ENCODE measurements at regions not wholly inside any gene's neighbourhood (a gene's known extent, or its start where the extent isn't known, plus 50 kb on each side); places are given as distances from the start of the nearest gene placed in this dataset.
"Not testable (repeated sequence)": the region's sequence is repeated elsewhere in the genome, so short reads cannot be mapped to it uniquely, and the experiment has no call there.

DNA sequence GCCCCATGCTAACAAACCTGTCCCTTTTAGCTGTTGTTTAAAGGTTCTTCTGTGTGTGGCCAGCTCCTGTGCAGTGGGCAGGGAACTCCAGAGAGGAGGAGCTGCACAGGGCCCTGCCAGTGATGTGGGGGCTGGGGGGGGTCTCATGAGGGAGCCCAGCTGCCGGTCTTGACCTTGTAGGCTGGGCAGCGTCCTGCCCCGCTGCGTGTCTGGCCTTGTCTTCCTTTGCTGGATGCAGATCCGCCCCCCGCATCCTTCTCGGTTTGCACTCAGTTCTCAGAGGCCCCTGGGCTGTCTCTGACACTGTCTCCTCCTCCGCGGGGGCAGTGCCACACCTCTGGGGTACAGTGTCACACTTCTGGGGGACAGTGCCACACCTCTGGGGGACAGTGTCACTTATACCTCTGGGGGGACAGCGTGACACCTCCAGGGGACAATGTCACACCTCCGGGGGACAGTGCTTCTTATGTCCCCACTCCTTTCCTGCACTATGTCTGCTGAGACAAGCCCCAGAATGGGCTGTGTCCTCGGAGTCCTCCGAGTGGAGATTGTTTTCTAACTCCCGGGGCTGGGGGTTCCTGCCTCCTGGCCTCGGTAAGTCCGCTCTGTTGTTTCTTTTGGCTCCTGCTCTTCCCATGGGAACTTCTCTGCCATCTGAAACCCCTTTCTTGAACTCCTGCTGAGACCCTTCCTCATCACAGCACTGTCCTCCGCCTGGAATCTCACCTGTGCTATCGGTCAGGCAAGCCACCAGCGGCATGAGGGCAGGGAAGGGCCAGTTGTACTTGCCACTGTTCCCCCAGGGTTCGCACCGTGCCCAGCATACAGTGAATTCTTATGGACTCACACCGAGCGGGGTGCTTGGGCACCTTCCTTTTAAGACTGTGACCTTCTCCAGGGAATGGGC lies 788.3 kb downstream of the TBC1D22A start:
- no peak for DNase-seq

DNA sequence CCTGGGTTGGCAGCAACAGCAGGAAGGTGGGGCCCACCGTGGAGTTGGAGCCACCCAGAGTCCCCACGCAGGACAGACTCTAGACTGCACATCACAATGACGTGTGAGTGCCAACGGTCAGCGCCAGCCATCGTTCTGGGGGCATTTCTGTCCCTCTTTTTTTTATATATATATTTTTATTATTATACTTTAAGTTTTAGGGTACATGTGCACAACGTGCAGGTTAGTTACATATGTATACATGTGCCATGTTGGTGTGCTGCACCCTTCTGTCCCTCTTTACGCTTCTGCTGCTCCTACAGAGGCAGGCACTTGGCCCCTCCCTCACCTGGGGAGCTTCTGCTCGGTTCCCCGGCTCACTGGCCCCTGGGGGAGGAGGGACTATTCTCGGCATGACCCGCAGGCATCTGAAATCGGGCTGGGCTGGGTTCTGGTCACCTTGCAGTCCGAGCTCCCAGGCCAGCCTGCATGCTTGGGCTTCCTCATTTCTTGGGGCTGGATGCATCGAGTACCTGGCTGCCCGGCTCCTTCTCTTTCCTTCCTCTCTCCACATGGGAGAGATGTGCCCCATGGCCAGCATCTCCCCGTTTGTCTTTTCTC lies 787.4 kb downstream of the TBC1D22A start:
- no peak for DNase-seq

DNA sequence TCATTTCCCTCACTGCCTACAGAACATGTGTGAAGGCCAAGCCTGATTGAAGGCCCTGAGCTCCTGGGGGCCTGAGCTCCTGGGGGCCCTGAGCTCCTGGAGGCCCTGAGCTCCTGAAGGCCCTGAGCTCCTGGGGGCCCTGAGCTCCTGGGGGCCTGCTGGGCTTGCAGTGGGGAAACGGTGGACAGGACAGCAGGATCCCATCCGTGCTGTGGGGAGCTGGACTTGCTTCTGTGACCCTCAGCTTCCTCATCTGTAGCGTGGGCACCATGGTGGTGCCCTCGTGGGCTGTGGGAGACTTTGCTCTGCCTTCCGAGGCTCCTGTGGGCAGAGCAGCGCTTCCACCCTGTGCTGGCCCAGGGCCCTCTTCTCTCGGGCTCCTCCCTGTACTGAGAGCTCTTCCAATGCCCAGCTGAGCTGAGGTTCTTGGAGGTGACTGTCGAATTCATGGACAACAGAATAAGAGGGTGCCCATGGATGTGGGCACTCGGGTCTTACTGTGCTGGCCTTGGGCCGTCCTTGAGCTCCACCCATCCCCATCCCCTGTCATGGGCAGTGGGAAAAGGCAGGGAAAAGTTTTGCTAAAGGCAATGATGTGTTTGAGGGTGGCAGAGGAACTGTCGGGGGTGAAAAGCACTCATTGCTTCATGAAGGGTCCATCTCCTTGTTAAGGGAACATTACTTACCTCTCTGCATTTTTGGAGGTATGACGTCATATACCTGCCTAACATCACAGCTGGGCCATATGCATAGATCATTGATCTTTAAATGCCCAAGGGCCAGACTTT lies 786.7 kb downstream of the TBC1D22A start:
- no peak for DNase-seq

DNA sequence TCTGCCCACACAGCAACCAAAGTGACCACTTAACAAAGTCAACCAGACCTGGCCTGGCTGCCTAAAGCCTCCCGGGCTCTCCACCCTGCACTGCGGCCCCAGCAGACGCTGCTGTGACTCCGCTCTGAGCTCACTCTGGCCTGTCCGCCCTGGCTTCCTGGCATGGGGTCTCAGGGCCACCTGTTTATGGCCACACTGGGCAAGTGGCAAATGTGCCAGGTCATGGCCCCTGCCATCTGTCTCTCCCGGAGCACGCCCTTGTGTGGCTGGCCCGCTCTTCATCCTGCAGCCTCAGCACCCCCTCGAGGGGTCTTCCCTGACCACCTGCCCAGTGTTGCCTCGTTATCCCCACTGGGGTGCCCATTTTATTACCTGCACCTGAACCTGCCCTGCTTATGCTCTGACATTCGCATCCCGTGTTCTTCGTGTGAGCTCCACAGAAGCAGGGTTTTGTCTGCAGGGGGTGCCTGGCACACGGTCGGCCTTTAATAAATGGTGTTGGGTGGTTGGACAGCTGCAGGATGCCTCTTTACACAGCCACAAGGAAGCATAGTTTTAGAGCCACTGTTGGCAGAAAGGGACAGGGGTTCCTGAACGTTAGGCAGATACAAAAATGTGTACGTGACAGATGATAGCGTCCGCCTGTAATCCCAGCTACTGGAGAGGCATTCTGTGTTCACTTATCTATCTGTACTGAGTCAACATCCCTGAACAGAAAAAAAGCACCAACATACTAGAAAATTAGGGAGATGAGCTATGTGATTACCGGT lies 785.6 kb downstream of the TBC1D22A start:
- DNase-seq: no peak

DNA sequence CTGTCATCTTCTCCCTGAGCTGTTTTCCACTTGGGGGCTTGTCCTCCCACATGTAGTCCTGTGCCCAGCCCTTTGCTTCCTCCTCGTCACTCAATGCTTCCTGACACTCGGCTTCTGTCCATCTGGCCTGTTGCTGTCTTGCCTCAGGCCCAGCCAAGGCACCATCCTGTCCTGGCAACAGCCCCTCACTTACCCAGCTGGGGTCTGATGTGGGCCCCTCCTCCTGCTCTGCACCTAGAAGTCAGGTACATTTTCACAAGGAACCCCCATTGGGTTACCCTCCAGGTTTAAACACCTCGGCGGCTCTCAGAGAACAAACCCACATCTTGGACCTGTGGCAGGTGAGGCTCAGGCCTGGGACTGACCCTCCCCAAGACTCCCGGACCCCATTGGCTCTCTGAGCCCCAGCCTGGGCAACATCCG lies 784.8 kb downstream of the TBC1D22A start:
- no peak for DNase-seq

DNA sequence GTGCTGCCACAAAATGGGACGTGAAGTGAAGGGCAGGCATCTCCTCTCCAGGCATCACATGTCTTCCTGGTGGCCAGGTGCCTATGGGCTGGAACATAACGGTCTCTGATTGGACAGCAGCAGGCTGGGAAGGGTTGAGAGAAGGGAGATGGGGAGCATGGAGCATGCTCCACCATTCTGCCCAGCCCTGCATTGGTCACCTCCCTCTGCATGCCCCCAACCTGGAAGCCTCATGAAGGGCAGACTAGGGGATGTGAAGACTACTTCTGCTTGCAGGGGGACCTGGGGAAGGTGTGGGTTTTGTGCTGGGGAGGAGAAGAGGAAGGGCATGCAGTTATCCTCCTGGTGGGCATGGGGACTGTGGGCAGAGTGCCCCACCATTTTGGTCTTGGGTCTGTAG lies 782.2 kb downstream of the TBC1D22A start:
- DNase-seq: no peak

DNA sequence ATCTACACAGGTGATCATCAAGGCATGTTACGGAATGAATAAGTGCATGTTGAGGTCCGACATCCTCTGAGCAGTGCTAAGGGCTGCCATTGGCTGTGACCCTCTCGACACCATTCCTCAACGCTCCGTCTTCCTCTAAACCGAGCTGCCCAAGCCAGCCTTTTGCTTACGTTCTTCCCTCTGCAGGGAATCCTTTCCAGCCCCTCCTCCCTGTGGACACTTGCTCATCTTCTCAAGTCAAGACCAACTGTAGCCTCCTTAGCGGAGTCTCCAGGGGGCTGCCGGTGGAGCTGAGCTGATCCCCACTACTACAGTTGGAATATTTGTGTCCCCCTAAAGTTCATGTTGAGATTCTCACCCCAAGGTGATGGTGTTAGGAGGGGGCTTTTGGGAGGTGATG lies 781.0 kb downstream of the TBC1D22A start:
- no peak for DNase-seq

DNA sequence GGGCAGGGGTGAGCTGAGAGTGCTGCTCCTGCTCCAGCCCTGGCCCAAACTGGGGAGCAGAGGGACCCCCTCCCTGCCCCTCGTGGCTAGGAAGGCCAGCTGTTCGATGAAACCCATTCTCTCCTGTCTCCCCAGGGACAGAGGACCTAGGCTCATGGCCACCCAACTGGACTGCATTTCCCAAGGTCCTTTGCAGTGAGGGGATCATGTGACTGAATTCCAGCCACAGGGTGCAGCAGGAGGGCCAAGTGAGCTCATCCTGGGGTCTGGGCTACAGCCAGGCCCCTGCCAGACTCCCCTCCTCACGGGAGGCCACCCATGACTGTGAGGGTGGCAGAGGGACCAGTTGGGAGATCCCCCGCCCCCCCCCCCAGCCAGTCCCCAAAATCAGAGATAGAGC lies 777.6 kb downstream of the TBC1D22A start:
- DNase-seq: no peak

DNA sequence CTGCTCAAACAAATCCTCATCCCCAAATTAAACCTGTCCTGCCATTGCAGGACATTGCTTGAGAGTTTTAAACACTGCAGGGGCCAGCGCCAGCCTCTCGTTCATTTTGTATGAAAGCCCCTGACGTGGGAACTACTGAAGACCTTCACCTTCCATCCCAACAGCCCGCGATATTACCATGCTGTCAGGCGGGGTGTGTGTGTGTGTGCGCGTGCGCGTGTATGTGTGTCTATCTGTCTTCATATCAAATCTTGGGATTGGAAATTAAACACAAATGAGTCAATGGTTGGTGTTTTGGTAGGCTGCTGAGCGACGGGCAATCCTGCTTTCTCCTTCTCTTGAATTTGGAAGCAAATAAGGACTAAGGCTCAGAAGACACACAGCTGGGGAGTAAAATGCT lies 776.9 kb downstream of the TBC1D22A start:
- no peak for DNase-seq

DNA sequence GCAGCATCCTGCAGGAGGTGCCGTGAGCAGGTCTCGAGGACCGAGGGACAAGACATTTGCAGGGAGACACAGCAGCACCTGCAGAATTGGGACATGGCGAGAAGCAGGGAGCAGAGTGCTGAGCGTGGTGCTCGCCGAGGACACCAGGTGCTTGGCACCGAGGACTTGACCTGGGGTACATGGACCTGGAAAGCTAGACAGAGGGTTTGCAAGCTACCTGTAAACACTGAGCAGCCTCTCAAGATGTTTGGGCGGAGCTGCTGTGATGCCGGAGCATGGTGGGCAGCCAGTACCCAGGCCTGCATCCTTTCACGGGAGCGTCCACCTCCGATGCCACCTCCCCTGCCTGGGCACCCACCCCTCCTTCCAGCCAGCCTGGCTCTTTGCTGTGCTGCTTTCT lies 773.2 kb downstream of the TBC1D22A start:
- DNase-seq: no peak

DNA sequence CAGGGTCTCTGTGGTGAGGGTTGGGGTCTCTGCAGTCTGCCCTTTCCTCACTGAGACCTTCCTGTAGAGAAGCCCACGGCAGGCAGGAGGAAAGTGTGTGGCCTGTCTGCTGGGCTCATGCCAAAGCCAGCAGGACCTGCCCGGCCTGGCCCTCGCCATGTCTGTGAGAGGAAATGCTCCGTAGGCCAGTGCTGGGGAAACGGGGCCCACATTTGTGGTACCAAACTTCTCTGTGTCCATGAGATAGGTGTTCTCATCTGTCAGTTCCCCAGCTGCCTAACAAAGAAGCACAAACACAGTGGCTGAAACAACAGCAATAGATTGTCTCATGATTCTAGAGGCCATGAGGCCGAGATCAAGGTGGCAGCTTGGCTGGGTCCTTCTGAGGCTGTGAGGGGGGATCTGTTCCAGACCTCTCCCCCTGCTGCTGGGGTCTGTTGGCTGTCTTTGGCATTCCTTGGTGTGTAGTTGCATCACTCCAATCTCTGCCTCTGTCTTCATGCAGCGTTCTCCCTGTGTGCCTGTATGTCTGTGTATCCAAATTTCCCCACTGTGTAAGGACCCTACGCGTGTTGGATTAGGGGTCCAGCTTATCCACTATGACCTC lies 772.5 kb downstream of the TBC1D22A start:
- DNase-seq: no peak

DNA sequence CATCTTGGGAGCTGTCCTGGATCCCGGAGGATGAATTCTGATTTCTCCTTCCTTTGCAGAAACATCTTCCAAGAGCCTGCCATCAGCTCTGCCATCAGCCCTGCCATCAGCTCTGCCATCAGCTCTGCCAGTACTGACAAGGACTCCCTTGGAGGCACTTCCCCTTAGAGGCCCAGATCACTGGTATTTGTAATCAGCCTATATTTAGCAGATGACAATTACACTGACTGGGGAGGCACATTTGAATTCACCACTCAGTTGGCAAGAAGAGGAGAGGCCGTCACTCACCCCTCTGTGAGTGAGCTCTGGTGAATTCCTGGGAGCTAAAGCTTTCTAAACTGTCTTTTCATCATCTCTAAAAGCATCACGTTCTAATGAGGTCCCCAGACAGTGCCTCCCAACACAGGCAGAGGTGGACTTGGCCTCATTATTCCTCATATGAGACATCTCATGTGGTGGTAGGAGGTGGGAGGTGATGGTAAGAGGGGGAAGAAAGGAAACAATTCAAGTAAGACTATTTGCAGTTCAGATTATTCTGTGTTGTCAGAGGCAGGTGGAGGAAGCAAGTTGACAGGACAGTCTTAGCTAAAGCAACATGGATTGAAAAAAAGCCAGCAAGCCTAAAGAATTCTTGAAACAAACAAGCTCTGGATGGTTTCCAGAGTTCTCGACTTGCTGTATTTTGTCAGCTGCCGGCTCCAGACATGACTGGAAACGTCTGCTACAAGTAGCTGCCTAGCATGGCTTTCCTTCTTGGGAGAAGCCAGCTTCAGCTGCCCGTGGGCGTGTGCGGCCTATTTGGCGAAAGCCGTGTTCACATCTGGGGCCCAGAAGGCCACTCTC lies 771.7 kb downstream of the TBC1D22A start:
- DNase-seq: no peak

DNA sequence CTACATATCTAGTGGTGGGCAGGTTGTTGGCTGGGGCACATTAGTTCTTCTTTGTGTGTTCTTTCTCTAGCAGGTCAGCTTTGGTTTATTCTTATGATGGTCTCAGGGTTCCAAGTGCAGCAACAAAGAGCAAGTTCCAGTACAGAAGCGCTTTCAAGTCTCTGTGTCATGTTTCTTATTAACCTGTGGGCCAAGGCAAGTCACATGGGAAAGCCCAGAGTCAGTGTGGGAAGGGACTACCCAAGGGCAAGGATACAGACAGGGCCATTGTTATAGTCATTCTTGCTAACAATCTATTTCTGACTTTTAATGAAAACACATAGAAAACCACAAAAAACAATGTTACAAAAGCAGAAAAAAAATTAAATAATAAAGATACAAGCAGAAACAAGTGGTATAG lies 754.6 kb downstream of the TBC1D22A start:
- no peak for DNase-seq

DNA sequence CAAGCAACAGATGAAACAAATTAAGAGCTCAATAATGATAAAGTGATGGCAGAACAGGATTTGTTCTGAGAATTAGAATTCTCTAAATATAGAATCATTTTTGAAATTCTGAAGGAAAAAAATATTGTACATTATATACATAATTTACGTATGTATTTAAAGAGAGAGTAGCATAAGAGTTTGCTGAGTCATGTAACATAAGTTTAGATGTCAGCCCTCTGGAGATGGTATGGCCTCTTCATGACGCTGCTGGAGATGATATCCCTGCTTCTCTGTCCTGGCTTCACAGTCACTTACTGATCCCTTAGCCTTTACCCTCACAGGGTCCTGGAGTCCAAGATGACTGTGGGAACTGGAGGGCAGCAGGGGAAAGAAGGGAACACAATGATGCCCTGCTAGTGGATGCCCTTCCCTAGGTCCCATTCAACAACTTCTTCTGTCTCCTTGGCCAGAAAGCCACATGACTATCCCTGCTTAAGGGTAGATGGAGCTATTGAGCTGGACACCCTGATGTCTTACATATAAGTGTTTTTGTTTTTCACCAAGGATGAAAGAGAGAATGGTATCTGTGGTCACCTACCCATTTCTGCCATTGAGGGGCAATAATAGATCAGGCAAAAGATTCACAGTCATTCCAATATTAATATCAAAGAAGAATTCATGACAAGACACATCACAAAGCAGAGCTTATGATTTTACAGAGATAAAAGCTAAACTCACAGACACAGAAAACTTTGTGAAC lies 753.1 kb downstream of the TBC1D22A start:
- no peak for DNase-seq

DNA sequence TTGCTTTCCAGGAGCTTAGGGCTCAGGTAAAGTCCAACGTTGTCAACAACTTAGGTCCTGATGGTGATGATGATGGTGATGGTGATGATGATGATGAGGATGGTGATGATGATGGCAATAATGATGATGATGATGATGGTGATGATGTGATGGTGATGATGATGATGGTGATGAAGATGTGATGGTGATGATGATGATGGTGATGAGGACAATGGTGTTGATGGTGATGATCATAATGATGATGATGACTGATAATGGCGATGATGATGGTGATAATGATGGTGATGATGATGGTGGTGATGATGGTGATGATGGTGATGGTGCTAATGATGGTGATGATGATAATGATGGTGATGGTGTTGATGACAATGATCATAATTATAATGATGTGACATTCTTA lies 750.2 kb downstream of the TBC1D22A start:
- no peak for DNase-seq

DNA sequence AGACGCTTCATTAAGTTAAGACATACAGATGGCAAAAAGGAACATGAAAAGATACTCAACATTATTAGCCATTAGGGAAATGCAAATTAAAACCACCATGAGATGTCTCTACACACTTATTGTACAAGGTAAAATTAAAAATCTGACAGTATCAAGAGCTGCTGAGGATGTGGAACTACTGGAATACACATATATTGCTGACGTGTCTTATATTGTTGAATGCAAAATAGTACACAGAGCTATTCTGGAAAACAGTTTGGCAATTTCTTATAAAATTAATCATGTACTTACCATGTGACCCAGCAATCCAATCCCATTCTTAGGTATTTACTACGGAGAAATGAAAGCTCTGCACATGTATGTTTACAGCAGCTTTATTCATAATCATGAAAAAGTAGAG lies 742.5 kb downstream of the TBC1D22A start:
- DNase-seq: no peak

DNA sequence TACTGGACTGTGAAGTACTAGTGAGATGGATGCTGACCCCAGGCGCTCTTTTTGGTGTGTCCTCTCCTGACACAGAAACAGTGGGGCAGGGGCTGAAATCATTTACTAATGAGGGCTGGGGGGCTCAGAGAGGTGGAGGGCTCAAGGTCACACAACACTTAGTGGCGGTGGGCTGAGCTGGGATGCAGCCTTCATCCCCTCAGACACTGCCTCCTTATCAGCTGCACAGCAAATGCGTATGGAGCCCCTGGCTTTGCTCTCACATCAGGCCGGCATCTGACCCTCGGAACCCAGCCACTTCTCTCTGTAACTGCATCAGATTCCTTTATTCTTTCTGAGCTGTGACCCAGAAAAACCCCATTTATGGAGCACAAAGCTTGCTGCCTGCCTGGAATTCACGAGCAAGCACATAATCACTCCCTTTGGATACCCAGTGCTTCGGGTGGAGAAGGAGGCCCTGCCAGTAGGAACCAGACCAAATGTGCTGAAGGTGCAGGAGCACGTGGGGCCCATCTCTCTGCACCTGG lies 736.6 kb downstream of the TBC1D22A start:
- no peak for DNase-seq

DNA sequence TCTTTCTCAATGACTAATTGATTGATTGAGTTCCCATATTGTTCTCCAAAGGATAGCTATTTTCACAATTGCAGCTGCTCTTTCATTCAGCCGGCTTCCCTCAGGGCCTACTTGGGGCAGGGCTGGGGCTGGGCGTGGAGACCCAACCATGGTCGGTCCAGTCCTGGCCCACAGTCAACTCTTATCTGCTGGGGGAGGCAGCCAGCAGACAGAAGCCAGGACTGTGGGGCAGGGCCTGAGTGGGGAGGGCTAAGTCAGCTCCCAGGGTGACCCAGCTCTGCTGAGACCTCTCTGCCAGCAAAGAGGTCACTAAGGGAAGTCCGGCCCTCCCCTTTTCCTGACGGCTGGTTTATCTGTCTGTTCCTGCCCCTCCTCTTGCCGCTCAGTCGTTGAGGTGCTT lies 735.2 kb downstream of the TBC1D22A start:
- DNase-seq: no peak

DNA sequence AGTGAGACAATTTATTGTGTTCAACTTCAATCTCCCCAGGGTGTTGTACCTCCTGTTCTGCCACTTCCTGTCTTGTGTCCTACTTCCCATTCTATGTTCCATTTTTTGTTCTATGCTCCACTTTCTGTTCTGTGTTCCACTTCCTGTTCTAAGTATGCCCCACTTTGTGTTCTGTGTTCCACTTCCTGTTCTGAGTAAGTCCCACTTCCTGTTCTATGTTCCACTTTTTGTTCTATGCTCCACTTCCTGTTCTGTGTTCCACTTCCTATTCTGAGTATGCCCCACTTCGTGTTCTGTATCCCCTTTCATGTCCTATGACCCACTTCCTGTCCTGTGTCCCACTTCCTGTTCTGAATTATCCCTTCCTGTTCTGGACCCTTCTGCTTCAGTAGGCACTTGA lies 732.7 kb downstream of the TBC1D22A start:
- no peak for DNase-seq

DNA sequence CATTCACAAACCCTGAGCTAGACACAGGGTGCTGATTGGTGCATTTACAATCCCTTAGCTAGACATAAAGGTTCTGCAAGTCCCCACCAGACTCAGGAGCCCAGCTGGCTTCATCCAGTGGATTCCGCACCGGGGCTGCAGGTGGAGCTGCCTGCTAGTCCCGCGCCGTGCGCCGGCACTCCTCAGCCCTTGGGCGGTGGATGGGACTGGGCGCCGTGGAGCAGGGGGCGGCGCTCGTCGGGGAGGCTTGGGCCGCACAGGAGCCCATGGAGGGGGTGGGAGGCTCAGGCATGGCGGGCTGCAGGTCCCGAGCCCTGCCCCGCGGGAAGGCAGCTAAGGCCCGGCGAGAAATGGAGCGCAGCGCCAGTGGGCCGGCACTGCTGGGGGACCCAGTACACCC lies 725.7 kb downstream of the TBC1D22A start:
- not testable (repeated sequence) for DNase-seq
